BJ (cell line): ENCODE measurements at regions not wholly inside any gene's neighbourhood (a gene's known extent, or its start where the extent isn't known, plus 50 kb on each side); places are given as distances from the start of the nearest gene placed in this dataset.

ENCODE experiments used
- CTCF ChIA-PET: fragments of 350-600 bp; formaldehyde crosslinking; extraction: SDS; loops from one replicate; lab custom pipeline; 2021; ENCODE audit warnings: antibody characterized with exemption, inconsistent platforms; lab: Yijun Ruan, JAX
- POLR2A ChIA-PET: fragments of 300-600 bp; sonication (Branson Sonifier 250); formaldehyde crosslinking; extraction: SDS; loops from one replicate; lab custom pipeline; 2021; ENCODE audit warnings: antibody characterized with exemption; lab: Charles Lee
- DNase-seq: peaks from one replicate; pipeline ENCODE4 v3.0.0-alpha.2; 2011; ENCODE audit warnings: low read depth
- H3K27me3 ChIP-seq: 2 replicates; pipeline ENCODE4 v1.6.0; 2011; ENCODE audit warnings: low read length; ENCODE audit not compliant: control insufficient read depth, insufficient read depth
- H3K36me3 ChIP-seq: 2 replicates; pipeline ENCODE4 v1.5.1; 2011; ENCODE audit warnings: low read length; ENCODE audit not compliant: control insufficient read depth, insufficient read depth
- H3K4me3 ChIP-seq: 2 replicates; pipeline ENCODE4 v1.5.1; 2011; ENCODE audit warnings: low read depth, mild to moderate bottlenecking, control low read depth, low read length
- CTCF ChIP-seq: IDR thresholded peaks from 2 replicates; pipeline ENCODE4 v1.5.1; 2011; ENCODE audit warnings: low read depth, mild to moderate bottlenecking, control low read depth, inconsistent platforms, low read length, moderate library complexity; ENCODE audit not compliant: insufficient read depth

- H3K36me3 ChIP-seq, result no peaks in the 10 kb centered on the region
- no peak overlapping the region for H3K4me3 ChIP-seq
- POLR2A ChIA-PET, result no interaction called here
- CTCF ChIA-PET, result no interaction called here
- H3K27me3 ChIP-seq, result peaks cover 2% of the 10 kb centered on the region; the same call in 1 of the 2 replicates
- no peak for TF ChIP-seq CTCF
- DNase-seq, result no peak
Observed at GRCh38 chr17:14637260-14637659, 336.4 kb downstream of the HS3ST3B1 start.

- DNase-seq, result no peak
- TF ChIP-seq CTCF, result no peak
- POLR2A ChIA-PET, result no interaction called here
- Histone ChIP-seq H3K4me3 (no peak overlapping the region), H3K27me3 (no peaks in the 10 kb centered on the region; the same call in 1 of the 2 replicates), H3K36me3 (no peaks in the 10 kb centered on the region)
- CTCF ChIA-PET, result interaction anchor here (1.4 kb wide), 1 partner anchor 18 kb away, joined by 4 read pairs; no protein-coding TSS in a partner anchor
Observed at GRCh38 chr17:14630621-14631020, 329.7 kb downstream of the HS3ST3B1 start.

- Histone ChIP-seq H3K36me3 (no peaks in the 10 kb centered on the region), H3K4me3 (no peak overlapping the region), H3K27me3 (no peaks in the 10 kb centered on the region; the same call in 1 of the 2 replicates)
- ChIA-PET POLR2A (no interaction called here), CTCF (interaction anchor here (1.4 kb wide), 1 partner anchor 18 kb away, joined by 4 read pairs; no protein-coding TSS in a partner anchor)
- TF ChIP-seq CTCF, result no peak
- DNase-seq, result no peak
Observed at GRCh38 chr17:14630046-14630445, 329.2 kb downstream of the HS3ST3B1 start.

- no peak for TF ChIP-seq CTCF
- DNase-seq, result peak; percentile 96
- ChIA-PET CTCF (interaction anchor here (0.8 to 2.1 kb wide), 2 partner anchors 110 to 304 kb away, joined by 3 to 5 read pairs; no protein-coding TSS in a partner anchor), POLR2A (interaction anchor here (0.5 kb wide), 1 partner anchor 1572 kb away, joined by 5 read pairs; no protein-coding TSS in a partner anchor)
- no peaks in the 10 kb centered on the region for H3K27me3 ChIP-seq
- H3K4me3 ChIP-seq, result no peak overlapping the region
- H3K36me3 ChIP-seq, result no peaks in the 10 kb centered on the region
Observed at GRCh38 chr17:14622615-14623101, 321.8 kb downstream of the HS3ST3B1 start.

GRCh38 chr17:14621826-14622614 is 321.1 kb downstream of the HS3ST3B1 start:
- ChIA-PET POLR2A (interaction anchor here (0.5 to 0.6 kb wide), 3 partner anchors 85 to 1571 kb away, joined by 3 to 6 read pairs (median 5); no protein-coding TSS in a partner anchor), CTCF (interaction anchor here (0.8 to 2.1 kb wide), 4 partner anchors 111 to 325 kb away, joined by 3 to 5 read pairs (median 4); no protein-coding TSS in a partner anchor)
- H3K4me3 ChIP-seq, result no peak overlapping the region
- TF ChIP-seq CTCF, result no peak
- no peaks in the 10 kb centered on the region for H3K27me3 ChIP-seq
- no peak for DNase-seq
- no peaks in the 10 kb centered on the region for H3K36me3 ChIP-seq
